HCT116 (cell line): ENCODE measurements at regions not wholly inside any gene's neighbourhood (a gene's known extent, or its start where the extent isn't known, plus 50 kb on each side); places are given as distances from the start of the nearest gene placed in this dataset.

Source experiments
- EGR1 ChIP-seq: IDR thresholded peaks from 2 replicates; pipeline ENCODE4 v1.6.1; 2012; ENCODE audit warnings: low read depth
- ELF1 ChIP-seq: IDR thresholded peaks from 2 replicates; pipeline ENCODE4 v1.6.1; 2012; ENCODE audit warnings: low read depth, borderline replicate concordance
- EZH2 ChIP-seq: fragments of 200-600 bp; sonication (generic); IDR thresholded peaks from 2 replicates; pipeline ENCODE4 v1.6.1; 2017; ENCODE audit warnings: antibody characterized with exemption, mixed run types
- EZH2phosphoT487 ChIP-seq: fragments of 200-600 bp; IDR thresholded peaks from 2 replicates; pipeline ENCODE4 v1.6.1; 2018; ENCODE audit warnings: antibody characterized with exemption, borderline replicate concordance
- POLR2A ChIP-seq: IDR thresholded peaks from 2 replicates; pipeline ENCODE4 v1.7.0; 2011; ENCODE audit warnings: borderline replicate concordance; ENCODE audit not compliant: insufficient read depth, insufficient read length; ENCODE audit errors: extremely low read depth
- POLR2AphosphoS5 ChIP-seq: IDR thresholded peaks from 2 replicates; pipeline ENCODE4 v1.6.1; 2011; ENCODE audit warnings: mild to moderate bottlenecking, low read depth, low read length, moderate library complexity
- SIN3A ChIP-seq: IDR thresholded peaks from 2 replicates; pipeline ENCODE4 v1.6.1; 2012; ENCODE audit warnings: low read depth
- SP1 ChIP-seq: IDR thresholded peaks from 2 replicates; pipeline ENCODE4 v1.6.1; 2012; ENCODE audit warnings: low read depth
- YY1 ChIP-seq: IDR thresholded peaks from 2 replicates; pipeline ENCODE4 v1.6.1; 2011; ENCODE audit warnings: low read length, low read depth, moderate library complexity, mild to moderate bottlenecking; ENCODE audit not compliant: insufficient replicate concordance; ENCODE audit errors: extremely low read depth
- TF ChIP-seq, protein P1 (sequence below): IDR thresholded peaks from 2 replicates; pipeline ENCODE4 v1.6.1; 2012; ENCODE audit warnings: low read depth
- TF ChIP-seq, protein P2 (sequence below), 3 experiments: fragments of 200-600 bp in 1 of 3; sonication (generic) in 1 of 3; IDR thresholded peaks in 2 of 3; conservative IDR thresholded peaks in 1 of 3; 2 replicates each; pipeline ENCODE4 v1.5.1; 2012 to 2017; ENCODE audit warnings: low read depth in 2 of 3, low read length in 2 of 3, antibody characterized with exemption in 1 of 3, borderline replicate concordance in 1 of 3, control low read depth in 1 of 3, mild to moderate bottlenecking in 1 of 3, mixed read lengths in 1 of 3, mixed run types in 1 of 3, moderate library complexity in 1 of 3; ENCODE audit not compliant: insufficient read depth in 1 of 3
- TF ChIP-seq, protein P3 (sequence below): IDR thresholded peaks from 2 replicates; pipeline ENCODE4 v1.6.1; 2011; ENCODE audit warnings: mild to moderate bottlenecking, low read length, moderate library complexity; ENCODE audit not compliant: insufficient replicate concordance; ENCODE audit errors: extremely low read depth
- TF ChIP-seq, protein P4 (sequence below): IDR thresholded peaks from 2 replicates; pipeline ENCODE4 v1.6.1; 2012

DNA sequence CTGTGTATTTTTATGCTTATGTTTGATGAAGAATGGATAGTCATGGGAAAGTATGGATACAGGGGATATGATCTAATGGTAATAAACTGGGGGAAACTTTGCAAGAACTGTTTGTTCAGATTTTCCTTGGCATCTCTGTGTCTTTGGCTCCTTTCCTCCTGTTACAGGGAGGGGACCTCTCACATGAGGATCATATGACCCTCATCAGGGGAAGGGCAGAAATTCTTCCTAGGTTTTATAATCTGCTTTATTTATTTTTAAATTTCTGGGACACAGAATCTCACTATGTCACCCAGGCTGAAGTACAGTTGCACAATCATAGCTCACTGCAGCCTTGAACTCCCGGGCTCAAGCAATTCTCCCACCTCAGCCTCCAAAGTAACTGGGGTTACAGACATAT, 526.5 kb downstream of the CCER1 start:
- no peak for TF ChIP-seq EZH2
- TF ChIP-seq YY1, result no peak
- TF ChIP-seq SP1, result no peak
- TF ChIP-seq EZH2phosphoT487, result no peak
- TF ChIP-seq, protein P1, sequence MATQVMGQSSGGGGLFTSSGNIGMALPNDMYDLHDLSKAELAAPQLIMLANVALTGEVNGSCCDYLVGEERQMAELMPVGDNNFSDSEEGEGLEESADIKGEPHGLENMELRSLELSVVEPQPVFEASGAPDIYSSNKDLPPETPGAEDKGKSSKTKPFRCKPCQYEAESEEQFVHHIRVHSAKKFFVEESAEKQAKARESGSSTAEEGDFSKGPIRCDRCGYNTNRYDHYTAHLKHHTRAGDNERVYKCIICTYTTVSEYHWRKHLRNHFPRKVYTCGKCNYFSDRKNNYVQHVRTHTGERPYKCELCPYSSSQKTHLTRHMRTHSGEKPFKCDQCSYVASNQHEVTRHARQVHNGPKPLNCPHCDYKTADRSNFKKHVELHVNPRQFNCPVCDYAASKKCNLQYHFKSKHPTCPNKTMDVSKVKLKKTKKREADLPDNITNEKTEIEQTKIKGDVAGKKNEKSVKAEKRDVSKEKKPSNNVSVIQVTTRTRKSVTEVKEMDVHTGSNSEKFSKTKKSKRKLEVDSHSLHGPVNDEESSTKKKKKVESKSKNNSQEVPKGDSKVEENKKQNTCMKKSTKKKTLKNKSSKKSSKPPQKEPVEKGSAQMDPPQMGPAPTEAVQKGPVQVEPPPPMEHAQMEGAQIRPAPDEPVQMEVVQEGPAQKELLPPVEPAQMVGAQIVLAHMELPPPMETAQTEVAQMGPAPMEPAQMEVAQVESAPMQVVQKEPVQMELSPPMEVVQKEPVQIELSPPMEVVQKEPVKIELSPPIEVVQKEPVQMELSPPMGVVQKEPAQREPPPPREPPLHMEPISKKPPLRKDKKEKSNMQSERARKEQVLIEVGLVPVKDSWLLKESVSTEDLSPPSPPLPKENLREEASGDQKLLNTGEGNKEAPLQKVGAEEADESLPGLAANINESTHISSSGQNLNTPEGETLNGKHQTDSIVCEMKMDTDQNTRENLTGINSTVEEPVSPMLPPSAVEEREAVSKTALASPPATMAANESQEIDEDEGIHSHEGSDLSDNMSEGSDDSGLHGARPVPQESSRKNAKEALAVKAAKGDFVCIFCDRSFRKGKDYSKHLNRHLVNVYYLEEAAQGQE, result no peak
- TF ChIP-seq, protein P2, sequence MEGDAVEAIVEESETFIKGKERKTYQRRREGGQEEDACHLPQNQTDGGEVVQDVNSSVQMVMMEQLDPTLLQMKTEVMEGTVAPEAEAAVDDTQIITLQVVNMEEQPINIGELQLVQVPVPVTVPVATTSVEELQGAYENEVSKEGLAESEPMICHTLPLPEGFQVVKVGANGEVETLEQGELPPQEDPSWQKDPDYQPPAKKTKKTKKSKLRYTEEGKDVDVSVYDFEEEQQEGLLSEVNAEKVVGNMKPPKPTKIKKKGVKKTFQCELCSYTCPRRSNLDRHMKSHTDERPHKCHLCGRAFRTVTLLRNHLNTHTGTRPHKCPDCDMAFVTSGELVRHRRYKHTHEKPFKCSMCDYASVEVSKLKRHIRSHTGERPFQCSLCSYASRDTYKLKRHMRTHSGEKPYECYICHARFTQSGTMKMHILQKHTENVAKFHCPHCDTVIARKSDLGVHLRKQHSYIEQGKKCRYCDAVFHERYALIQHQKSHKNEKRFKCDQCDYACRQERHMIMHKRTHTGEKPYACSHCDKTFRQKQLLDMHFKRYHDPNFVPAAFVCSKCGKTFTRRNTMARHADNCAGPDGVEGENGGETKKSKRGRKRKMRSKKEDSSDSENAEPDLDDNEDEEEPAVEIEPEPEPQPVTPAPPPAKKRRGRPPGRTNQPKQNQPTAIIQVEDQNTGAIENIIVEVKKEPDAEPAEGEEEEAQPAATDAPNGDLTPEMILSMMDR (IDR thresholded peaks at IDR 0.05 in 2 of 3, conservative IDR thresholded peaks at IDR 0.05 in 1 of 3; ENCODE audit: borderline replicate concordance in 1 of 3, insufficient read depth in 1 of 3, low read depth in 2 of 3, low read length in 2 of 3), result no peak
- TF ChIP-seq POLR2AphosphoS5, result no peak
- TF ChIP-seq SIN3A, result no peak
- TF ChIP-seq, protein P3, sequence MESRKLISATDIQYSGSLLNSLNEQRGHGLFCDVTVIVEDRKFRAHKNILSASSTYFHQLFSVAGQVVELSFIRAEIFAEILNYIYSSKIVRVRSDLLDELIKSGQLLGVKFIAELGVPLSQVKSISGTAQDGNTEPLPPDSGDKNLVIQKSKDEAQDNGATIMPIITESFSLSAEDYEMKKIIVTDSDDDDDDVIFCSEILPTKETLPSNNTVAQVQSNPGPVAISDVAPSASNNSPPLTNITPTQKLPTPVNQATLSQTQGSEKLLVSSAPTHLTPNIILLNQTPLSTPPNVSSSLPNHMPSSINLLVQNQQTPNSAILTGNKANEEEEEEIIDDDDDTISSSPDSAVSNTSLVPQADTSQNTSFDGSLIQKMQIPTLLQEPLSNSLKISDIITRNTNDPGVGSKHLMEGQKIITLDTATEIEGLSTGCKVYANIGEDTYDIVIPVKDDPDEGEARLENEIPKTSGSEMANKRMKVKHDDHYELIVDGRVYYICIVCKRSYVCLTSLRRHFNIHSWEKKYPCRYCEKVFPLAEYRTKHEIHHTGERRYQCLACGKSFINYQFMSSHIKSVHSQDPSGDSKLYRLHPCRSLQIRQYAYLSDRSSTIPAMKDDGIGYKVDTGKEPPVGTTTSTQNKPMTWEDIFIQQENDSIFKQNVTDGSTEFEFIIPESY, result no peak
- TF ChIP-seq EGR1, result no peak
- TF ChIP-seq, protein P4, sequence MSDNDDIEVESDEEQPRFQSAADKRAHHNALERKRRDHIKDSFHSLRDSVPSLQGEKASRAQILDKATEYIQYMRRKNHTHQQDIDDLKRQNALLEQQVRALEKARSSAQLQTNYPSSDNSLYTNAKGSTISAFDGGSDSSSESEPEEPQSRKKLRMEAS, result no peak
- no peak for TF ChIP-seq POLR2A
- TF ChIP-seq ELF1, result no peak
